ENCODE measurements at regions not wholly inside any gene's neighbourhood (a gene's known extent, or its start where the extent isn't known, plus 50 kb on each side); places are given as distances from the start of the nearest gene placed in this dataset.
A peak's percentile ranks its signal among the peaks of the same experiment; 100 is the strongest.

- TF ChIP-seq CTCF (IDR thresholded peaks at IDR 0.05; ENCODE audit: insufficient read depth, low read depth, low read length, missing control alignments): no peak
- H3K4me3 ChIP-seq (ENCODE audit: low read depth, low read length): no peak overlapping the region
- no peak for DNase-seq (ENCODE audit: low read depth)
Measured at GRCh38 chr2:234422273-234422732, 74.6 kb downstream of the ARL4C start.

DNA sequence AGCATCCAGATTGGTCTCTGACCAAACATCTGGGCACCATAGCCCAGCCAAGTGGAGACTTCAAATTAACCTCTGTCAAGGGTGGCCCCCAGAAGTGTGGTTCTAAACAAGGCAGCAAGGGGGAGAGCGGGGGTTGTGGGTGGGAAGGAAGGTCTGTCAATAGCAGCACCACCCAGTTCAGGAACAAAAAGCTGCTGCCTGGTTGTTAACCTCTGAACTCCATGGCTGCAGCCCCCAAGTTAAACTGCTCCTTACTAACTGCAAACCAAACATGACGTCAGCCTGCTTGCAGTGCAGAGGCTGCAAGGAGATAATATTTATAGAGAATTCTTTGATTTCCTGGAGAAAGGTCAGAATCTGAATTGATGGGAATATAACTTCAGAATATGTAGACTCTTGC lies 76.5 kb downstream of the ARL4C start:
- no peak for TF ChIP-seq CTCF (IDR thresholded peaks at IDR 0.05; ENCODE audit: insufficient read depth, low read depth, low read length, missing control alignments)
- DNase-seq (ENCODE audit: low read depth): no peak
- H3K4me3 ChIP-seq (ENCODE audit: low read depth, low read length): no peak overlapping the region

- no peak for TF ChIP-seq CTCF (IDR thresholded peaks at IDR 0.05; ENCODE audit: insufficient read depth, low read depth, low read length, missing control alignments)
- no peak for DNase-seq (ENCODE audit: low read depth)
Measured at GRCh38 chr2:234419726-234420125, 77.2 kb downstream of the ARL4C start.

GRCh38 chr2:234415706-234416105 lies 81.2 kb downstream of the ARL4C start:
- no peak overlapping the region for H3K4me3 ChIP-seq (ENCODE audit: low read depth, low read length)
- DNase-seq (ENCODE audit: low read depth): no peak
- no peak for TF ChIP-seq CTCF (IDR thresholded peaks at IDR 0.05; ENCODE audit: insufficient read depth, low read depth, low read length, missing control alignments)

More at GRCh38 chr2:234419726-234420125, 77.2 kb downstream of the ARL4C start:
- H3K4me3 ChIP-seq (ENCODE audit: low read depth, low read length): no peak overlapping the region

GRCh38 chr2:234414596-234414995 lies 82.3 kb downstream of the ARL4C start:
- no peak for TF ChIP-seq CTCF (IDR thresholded peaks at IDR 0.05; ENCODE audit: insufficient read depth, low read depth, low read length, missing control alignments)
- DNase-seq (ENCODE audit: low read depth): peak; percentile 35
- H3K4me3 ChIP-seq (ENCODE audit: low read depth, low read length): no peak overlapping the region

GRCh38 chr2:234412726-234413125 lies 84.2 kb downstream of the ARL4C start:
- no peak for TF ChIP-seq CTCF (IDR thresholded peaks at IDR 0.05; ENCODE audit: insufficient read depth, low read depth, low read length, missing control alignments)
- DNase-seq (ENCODE audit: low read depth): no peak
- H3K4me3 ChIP-seq (ENCODE audit: low read depth, low read length): no peak overlapping the region

DNA sequence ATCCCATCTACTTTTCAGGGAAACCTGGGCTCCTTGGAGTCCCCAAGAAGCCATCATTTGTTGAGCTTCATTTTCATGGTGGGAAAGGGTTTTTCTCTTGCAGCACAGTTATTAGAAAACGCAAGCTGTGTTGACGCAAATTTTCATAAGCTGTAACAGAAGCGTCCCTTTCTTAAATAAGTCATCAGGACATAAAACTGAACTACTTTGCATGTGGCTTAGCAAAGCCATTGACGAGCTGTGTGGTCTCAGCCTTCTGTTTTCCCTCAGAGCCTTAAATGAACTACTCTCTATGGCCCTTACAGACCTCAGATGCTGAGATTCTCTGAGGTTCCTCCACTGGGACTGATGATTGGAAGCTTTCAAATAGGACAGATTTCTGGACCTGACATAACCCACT lies 85.1 kb downstream of the ARL4C start:
- DNase-seq (ENCODE audit: low read depth): peak; percentile 83
- no peak overlapping the region for H3K4me3 ChIP-seq (ENCODE audit: low read depth, low read length)
- no peak for TF ChIP-seq CTCF (IDR thresholded peaks at IDR 0.05; ENCODE audit: insufficient read depth, low read depth, low read length, missing control alignments)

All from GM12865 (cell line).